Neural cell (in vitro differentiated cells): ENCODE measurements at regions not wholly inside any gene's neighbourhood (a gene's known extent, or its start where the extent isn't known, plus 50 kb on each side); places are given as distances from the start of the nearest gene placed in this dataset.

Experiments used
- EZH2 ChIP-seq: fragments of 200-600, 300-800 bp; shearing (Covaris generic), sonication (generic); IDR thresholded peaks from 2 replicates; pipeline ENCODE4 v1.6.1; 2014; ENCODE audit warnings: antibody characterized with exemption, low read length, borderline replicate concordance, mild to moderate bottlenecking; ENCODE audit not compliant: insufficient read depth, poor library complexity, severe bottlenecking
- POLR2AphosphoS5 ChIP-seq: IDR thresholded peaks from 2 replicates; pipeline ENCODE4 v1.6.1; 2012
- TAF1 ChIP-seq: IDR thresholded peaks from 2 replicates; pipeline ENCODE4 v1.6.1; 2012; ENCODE audit warnings: low read depth
- TF ChIP-seq, protein P1 (sequence below): fragments of 450-650 bp; IDR thresholded peaks from 2 replicates; pipeline ENCODE4 v1.5.1; 2014; ENCODE audit warnings: antibody characterized with exemption, mild to moderate bottlenecking, moderate library complexity; ENCODE audit not compliant: poor library complexity, severe bottlenecking
- TF ChIP-seq, protein P2 (sequence below): IDR thresholded peaks from 2 replicates; pipeline ENCODE4 v1.6.1; 2012; ENCODE audit warnings: borderline replicate concordance

- TF ChIP-seq EZH2 (no peak), POLR2AphosphoS5 (no peak), TAF1 (no peak)
- TF ChIP-seq, protein P1, sequence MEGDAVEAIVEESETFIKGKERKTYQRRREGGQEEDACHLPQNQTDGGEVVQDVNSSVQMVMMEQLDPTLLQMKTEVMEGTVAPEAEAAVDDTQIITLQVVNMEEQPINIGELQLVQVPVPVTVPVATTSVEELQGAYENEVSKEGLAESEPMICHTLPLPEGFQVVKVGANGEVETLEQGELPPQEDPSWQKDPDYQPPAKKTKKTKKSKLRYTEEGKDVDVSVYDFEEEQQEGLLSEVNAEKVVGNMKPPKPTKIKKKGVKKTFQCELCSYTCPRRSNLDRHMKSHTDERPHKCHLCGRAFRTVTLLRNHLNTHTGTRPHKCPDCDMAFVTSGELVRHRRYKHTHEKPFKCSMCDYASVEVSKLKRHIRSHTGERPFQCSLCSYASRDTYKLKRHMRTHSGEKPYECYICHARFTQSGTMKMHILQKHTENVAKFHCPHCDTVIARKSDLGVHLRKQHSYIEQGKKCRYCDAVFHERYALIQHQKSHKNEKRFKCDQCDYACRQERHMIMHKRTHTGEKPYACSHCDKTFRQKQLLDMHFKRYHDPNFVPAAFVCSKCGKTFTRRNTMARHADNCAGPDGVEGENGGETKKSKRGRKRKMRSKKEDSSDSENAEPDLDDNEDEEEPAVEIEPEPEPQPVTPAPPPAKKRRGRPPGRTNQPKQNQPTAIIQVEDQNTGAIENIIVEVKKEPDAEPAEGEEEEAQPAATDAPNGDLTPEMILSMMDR = no peak
- TF ChIP-seq, protein P2, sequence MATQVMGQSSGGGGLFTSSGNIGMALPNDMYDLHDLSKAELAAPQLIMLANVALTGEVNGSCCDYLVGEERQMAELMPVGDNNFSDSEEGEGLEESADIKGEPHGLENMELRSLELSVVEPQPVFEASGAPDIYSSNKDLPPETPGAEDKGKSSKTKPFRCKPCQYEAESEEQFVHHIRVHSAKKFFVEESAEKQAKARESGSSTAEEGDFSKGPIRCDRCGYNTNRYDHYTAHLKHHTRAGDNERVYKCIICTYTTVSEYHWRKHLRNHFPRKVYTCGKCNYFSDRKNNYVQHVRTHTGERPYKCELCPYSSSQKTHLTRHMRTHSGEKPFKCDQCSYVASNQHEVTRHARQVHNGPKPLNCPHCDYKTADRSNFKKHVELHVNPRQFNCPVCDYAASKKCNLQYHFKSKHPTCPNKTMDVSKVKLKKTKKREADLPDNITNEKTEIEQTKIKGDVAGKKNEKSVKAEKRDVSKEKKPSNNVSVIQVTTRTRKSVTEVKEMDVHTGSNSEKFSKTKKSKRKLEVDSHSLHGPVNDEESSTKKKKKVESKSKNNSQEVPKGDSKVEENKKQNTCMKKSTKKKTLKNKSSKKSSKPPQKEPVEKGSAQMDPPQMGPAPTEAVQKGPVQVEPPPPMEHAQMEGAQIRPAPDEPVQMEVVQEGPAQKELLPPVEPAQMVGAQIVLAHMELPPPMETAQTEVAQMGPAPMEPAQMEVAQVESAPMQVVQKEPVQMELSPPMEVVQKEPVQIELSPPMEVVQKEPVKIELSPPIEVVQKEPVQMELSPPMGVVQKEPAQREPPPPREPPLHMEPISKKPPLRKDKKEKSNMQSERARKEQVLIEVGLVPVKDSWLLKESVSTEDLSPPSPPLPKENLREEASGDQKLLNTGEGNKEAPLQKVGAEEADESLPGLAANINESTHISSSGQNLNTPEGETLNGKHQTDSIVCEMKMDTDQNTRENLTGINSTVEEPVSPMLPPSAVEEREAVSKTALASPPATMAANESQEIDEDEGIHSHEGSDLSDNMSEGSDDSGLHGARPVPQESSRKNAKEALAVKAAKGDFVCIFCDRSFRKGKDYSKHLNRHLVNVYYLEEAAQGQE = no peak
Measured at GRCh38 chr5:71974165-71974564, 133.1 kb upstream of the MAP1B start.
